Activated T-helper 17 cell treated with anti-CD3 and anti-CD28 coated beads, Interleukin-2, amount 50 U/mL, for 72 hours (primary cell): ENCODE measurements at regions not wholly inside any gene's neighbourhood (a gene's known extent, or its start where the extent isn't known, plus 50 kb on each side); places are given as distances from the start of the nearest gene placed in this dataset.

Experiments
- ATAC-seq: fragments of 150-1000 bp; cut with Tn5 transposase; replicated peaks from 2 replicates; pipeline ENCODE4 v1.10.0; 2021; ENCODE audit warnings: mild to moderate bottlenecking, moderate library complexity
- H3K27ac Mint-ChIP-seq: one replicate; pipeline ENCODE4 v1.8.0; 2022; ENCODE audit warnings: mixed read lengths
- H3K27me3 Mint-ChIP-seq: one replicate; pipeline ENCODE4 v1.8.0; 2022; ENCODE audit warnings: mixed read lengths
- H3K36me3 Mint-ChIP-seq: one replicate; pipeline ENCODE4 v1.8.0; 2022; ENCODE audit warnings: low read depth, mild to moderate bottlenecking, mixed read lengths
- H3K4me1 Mint-ChIP-seq: one replicate; pipeline ENCODE4 v1.8.0; 2022; ENCODE audit warnings: mixed read lengths
- H3K4me3 Mint-ChIP-seq: one replicate; pipeline ENCODE4 v1.8.0; 2022; ENCODE audit warnings: mild to moderate bottlenecking, mixed read lengths
- H3K9me3 Mint-ChIP-seq: one replicate; pipeline ENCODE4 v1.8.0; 2022; ENCODE audit warnings: mixed read lengths

- ATAC-seq = no peak
- H3K9me3 Mint-ChIP-seq = no peaks in the 10 kb centered on the region
These were observed 102.4 kb upstream of the FRY start for GRCh38 chr13:31929031-31929770.

DNA sequence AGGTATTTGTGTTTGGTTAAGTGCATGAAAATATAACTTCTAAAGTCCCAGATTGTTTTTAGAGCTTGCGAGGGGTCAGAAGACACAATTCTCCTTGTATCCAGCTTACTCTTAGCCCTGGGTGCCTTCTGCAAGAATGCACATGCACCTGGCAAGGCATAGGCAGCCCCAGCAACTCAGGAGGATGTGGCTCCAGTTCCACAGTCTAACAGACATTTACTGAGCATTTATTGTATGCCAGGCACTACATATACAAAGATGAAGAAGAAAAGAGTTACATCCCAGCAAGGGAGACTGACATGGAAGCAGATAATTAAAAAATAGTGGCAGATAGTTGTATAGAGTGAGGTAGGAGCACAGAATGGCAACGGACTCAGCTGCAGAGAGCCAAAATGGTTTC lies 101.1 kb upstream of the FRY start:
- no peaks in the 10 kb centered on the region for H3K9me3 Mint-ChIP-seq
- no peaks in the 10 kb centered on the region for H3K27me3 Mint-ChIP-seq
- H3K4me3 Mint-ChIP-seq = no peak overlapping the region
- H3K36me3 Mint-ChIP-seq = no peaks in the 10 kb centered on the region
- ATAC-seq = peak; percentile 12
- no peak overlapping the region for H3K27ac Mint-ChIP-seq
- H3K4me1 Mint-ChIP-seq = peaks cover 10% of the 10 kb centered on the region

More at GRCh38 chr13:31929031-31929770, 102.4 kb upstream of the FRY start:
- H3K27me3 Mint-ChIP-seq = no peaks in the 10 kb centered on the region
- H3K36me3 Mint-ChIP-seq = no peaks in the 10 kb centered on the region
- no peak overlapping the region for H3K27ac Mint-ChIP-seq
- H3K4me1 Mint-ChIP-seq = peaks cover 10% of the 10 kb centered on the region
- H3K4me3 Mint-ChIP-seq = peak overlapping the region; percentile 59

- no peak overlapping the region for H3K4me3 Mint-ChIP-seq
- no peaks in the 10 kb centered on the region for H3K27me3 Mint-ChIP-seq
- no peak overlapping the region for H3K27ac Mint-ChIP-seq
- peak; percentile 92 for ATAC-seq
- H3K36me3 Mint-ChIP-seq = no peaks in the 10 kb centered on the region
- no peaks in the 10 kb centered on the region for H3K9me3 Mint-ChIP-seq
- peaks cover 10% of the 10 kb centered on the region for H3K4me1 Mint-ChIP-seq
These were observed 100.6 kb upstream of the FRY start for GRCh38 chr13:31930901-31931522.

DNA sequence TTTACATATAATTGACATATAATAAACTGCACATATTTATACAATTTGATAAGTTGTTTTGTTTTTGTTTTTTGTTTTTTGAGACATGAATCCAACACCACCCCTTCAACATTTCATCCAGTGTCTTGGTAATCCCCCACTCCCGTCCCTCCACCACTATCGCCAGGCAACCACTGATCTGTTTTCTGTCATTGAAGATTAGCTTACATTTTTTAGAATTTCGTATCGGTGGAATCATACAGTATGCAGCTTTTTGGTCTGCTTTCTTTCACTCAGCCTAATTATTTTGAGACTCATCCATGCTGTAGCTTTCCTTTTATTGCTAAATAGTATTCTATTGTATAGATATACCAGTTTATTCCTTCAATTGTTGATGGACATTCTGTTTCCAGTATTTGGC lies 94.1 kb upstream of the FRY start:
- Mint-ChIP-seq H3K9me3 (no peaks in the 10 kb centered on the region), H3K27me3 (no peaks in the 10 kb centered on the region), H3K27ac (no peak overlapping the region), H3K36me3 (no peaks in the 10 kb centered on the region), H3K4me1 (peaks cover 4% of the 10 kb centered on the region), H3K4me3 (no peak overlapping the region)
- ATAC-seq = no peak

DNA sequence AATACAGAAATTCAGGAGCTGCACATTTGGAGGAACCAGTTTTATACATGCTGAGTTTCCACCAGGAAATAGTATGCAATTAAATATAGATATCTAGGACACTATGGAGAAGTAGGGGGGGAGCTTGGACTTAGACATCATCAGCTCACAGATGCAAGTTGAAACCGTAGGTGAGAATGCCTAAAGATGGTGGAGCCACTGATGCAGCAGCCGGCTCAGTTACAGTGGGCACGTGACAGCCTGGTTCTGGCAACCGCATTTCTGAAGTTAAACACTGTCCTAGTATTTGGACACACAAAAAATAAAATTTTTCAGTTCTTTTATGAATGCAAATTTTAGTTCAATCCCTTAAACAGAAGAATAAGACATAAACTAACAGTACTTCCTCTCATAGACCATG lies 91.5 kb upstream of the FRY start:
- H3K27me3 Mint-ChIP-seq = no peaks in the 10 kb centered on the region
- no peaks in the 10 kb centered on the region for H3K36me3 Mint-ChIP-seq
- no peaks in the 10 kb centered on the region for H3K9me3 Mint-ChIP-seq
- no peak overlapping the region for H3K27ac Mint-ChIP-seq
- H3K4me1 Mint-ChIP-seq = peaks cover 4% of the 10 kb centered on the region
- ATAC-seq = no peak
- no peak overlapping the region for H3K4me3 Mint-ChIP-seq

- Mint-ChIP-seq H3K36me3 (peaks cover 31% of the 10 kb centered on the region), H3K9me3 (no peaks in the 10 kb centered on the region), H3K27me3 (no peaks in the 10 kb centered on the region), H3K4me3 (no peak overlapping the region), H3K27ac (no peak overlapping the region), H3K4me1 (no peaks in the 10 kb centered on the region)
- ATAC-seq = no peak
These were observed 88.0 kb upstream of the FRY start for GRCh38 chr13:31943591-31943990.

DNA sequence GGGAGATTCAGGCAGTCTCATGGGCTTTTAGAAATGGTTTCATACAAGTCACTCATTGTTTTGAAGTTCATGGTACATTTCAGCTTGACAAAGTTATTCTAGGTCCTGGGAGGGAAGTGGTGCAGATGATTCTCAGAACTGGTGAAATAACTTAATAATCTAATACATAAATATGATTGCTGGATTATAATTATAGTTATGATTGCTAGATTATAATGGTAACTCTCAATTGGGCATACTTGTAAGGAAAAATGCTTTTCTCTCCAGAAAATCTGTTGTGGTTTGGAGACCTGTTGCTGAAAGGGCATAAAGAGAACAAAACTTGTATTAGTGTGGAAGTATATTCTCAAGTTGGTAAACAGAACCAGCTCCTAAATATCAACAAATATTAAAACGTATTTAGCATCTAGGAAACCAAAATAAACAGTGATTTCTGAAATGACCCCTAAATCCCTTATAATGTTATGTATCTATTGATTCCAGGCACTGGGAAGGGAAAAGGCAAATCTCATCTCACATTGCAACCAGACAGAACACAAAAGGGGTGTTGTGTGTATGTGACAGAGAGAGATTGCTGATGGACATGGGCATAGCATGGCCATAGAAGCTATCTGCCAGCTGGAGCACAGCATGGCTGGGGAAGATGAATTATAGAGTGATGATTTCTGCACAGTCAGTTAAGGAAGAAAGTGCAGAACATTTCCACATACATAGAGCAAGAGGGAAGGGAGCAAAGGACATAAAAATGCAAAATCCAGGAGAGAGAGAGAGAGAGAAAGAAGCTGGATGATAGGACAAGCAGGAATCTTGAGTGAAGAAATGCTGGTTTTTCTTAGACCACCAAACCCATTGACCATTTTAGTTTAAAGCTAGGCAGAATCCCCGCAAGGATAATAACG lies 87.1 kb upstream of the FRY start:
- peak overlapping the region; percentile 51 for H3K27ac Mint-ChIP-seq
- H3K9me3 Mint-ChIP-seq = no peaks in the 10 kb centered on the region
- H3K4me3 Mint-ChIP-seq = no peak overlapping the region
- H3K27me3 Mint-ChIP-seq = no peaks in the 10 kb centered on the region
- no peaks in the 10 kb centered on the region for H3K4me1 Mint-ChIP-seq
- no peak for ATAC-seq
- peaks cover 41% of the 10 kb centered on the region for H3K36me3 Mint-ChIP-seq

DNA sequence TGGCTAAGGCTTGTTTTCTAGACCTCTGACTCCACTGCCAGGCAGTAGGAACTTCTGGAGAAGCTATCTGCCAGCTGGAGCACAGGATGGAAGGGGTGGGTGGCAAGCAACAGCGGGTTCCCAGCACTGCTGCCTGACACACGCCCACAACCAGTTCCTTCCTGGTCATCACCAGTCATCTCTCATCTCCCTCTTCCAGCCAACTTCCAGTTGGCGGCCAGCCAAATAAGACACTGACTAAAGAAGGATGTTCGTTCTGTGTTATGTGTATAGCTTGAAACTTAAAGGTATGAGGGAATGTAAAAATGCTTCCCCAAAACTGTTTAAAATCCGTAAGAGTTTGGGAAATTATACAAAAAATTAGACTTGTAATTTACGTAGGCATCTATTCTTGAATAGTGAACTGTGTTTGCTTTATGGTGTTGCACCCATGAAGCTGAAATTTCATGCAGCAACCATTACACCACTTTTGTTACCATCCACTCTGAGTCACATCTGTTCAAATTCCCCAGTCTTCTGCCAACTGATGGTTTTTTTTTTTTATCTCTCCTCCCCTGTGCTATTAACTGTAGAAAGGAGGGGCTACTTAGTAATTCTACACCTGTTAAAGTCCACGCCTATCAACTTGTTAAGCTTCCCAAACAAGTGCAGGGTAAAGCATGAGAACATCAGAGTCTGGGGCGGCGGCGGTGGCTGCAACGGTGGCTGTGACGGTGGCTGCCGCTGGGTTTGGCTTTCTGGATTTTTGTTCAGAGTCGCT lies 86.2 kb upstream of the FRY start:
- Mint-ChIP-seq H3K27ac (no peak overlapping the region), H3K9me3 (no peaks in the 10 kb centered on the region), H3K36me3 (peaks cover 49% of the 10 kb centered on the region), H3K27me3 (no peaks in the 10 kb centered on the region), H3K4me3 (peak overlapping the region; percentile 15), H3K4me1 (no peaks in the 10 kb centered on the region)
- ATAC-seq = peak; percentile 68

- no peak overlapping the region for H3K27ac Mint-ChIP-seq
- no peaks in the 10 kb centered on the region for H3K9me3 Mint-ChIP-seq
- ATAC-seq = no peak
- H3K27me3 Mint-ChIP-seq = no peaks in the 10 kb centered on the region
- peak overlapping the region; percentile 15 for H3K4me3 Mint-ChIP-seq
- H3K4me1 Mint-ChIP-seq = peaks cover 5% of the 10 kb centered on the region
- peaks cover 50% of the 10 kb centered on the region for H3K36me3 Mint-ChIP-seq
These were observed 85.3 kb upstream of the FRY start for GRCh38 chr13:31946091-31946770.

DNA sequence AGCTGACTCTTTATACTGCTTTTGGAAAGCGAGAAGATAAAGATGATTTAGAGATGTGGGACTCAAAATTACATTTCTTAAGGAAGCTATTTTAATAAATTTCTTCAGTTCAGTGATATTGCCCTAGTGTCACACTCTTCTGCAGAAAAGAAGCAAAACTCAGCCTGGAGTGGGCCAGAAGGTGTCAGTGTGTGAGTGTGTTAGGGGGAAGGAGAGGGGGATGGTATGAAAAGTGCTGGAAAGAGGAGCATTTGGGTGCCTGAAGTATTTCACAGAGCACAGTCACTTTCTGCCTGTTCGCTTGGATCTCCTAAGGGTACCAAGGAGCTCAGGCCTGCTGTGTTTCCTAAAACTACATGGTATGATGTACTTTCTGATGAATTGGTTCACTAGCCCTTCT lies 84.5 kb upstream of the FRY start:
- H3K9me3 Mint-ChIP-seq = no peaks in the 10 kb centered on the region
- H3K4me1 Mint-ChIP-seq = peaks cover 5% of the 10 kb centered on the region
- H3K27ac Mint-ChIP-seq = peak overlapping the region; percentile 15
- ATAC-seq = no peak
- H3K4me3 Mint-ChIP-seq = no peak overlapping the region
- H3K27me3 Mint-ChIP-seq = no peaks in the 10 kb centered on the region
- H3K36me3 Mint-ChIP-seq = peaks cover 50% of the 10 kb centered on the region

DNA sequence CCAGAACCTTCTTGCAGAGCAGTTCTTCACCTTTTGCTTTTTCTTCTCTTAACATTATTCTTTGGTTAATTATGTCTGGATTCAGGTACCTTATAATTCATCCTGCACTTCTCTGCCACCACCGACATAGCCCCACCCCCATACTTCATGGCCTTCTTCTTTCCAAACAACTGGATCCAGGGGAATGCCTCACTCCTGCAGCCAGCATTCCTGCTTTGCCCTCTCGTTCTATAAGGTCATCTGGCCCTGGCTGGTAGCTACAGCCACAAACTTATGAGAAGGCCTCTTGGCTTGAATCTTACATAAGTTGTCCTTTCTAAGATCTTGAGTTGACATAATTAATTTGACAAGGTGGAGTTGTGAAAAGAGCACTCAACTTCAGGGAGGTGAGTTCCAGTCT lies 84.1 kb upstream of the FRY start:
- ATAC-seq = no peak
- H3K4me3 Mint-ChIP-seq = no peak overlapping the region
- H3K27ac Mint-ChIP-seq = peak overlapping the region; percentile 15
- no peaks in the 10 kb centered on the region for H3K9me3 Mint-ChIP-seq
- H3K4me1 Mint-ChIP-seq = peaks cover 5% of the 10 kb centered on the region
- no peaks in the 10 kb centered on the region for H3K27me3 Mint-ChIP-seq
- H3K36me3 Mint-ChIP-seq = peaks cover 53% of the 10 kb centered on the region

DNA sequence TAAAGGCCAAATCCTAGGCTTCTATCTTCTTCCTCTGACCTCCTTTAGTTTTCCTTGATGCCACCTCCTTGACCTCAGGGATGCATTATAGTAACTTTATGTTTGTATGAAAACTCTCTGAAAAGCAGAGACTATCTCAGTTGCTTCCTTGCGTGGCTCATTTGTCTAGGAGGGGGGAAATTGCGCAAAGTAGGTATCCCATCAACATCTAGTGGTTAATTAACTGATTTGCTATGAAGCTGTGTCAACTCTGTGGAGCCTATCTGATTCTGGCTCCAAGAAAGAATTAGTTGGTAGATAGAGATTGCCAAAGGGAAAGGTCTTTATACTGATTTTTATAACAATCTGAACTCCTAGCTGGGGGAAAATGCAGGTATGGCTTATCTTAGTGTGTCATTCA lies 82.1 kb upstream of the FRY start:
- H3K36me3 Mint-ChIP-seq = peaks cover 63% of the 10 kb centered on the region
- H3K9me3 Mint-ChIP-seq = no peaks in the 10 kb centered on the region
- ATAC-seq = no peak
- no peaks in the 10 kb centered on the region for H3K27me3 Mint-ChIP-seq
- peaks cover 5% of the 10 kb centered on the region for H3K4me1 Mint-ChIP-seq
- H3K4me3 Mint-ChIP-seq = no peak overlapping the region
- peak overlapping the region; percentile 8 for H3K27ac Mint-ChIP-seq

DNA sequence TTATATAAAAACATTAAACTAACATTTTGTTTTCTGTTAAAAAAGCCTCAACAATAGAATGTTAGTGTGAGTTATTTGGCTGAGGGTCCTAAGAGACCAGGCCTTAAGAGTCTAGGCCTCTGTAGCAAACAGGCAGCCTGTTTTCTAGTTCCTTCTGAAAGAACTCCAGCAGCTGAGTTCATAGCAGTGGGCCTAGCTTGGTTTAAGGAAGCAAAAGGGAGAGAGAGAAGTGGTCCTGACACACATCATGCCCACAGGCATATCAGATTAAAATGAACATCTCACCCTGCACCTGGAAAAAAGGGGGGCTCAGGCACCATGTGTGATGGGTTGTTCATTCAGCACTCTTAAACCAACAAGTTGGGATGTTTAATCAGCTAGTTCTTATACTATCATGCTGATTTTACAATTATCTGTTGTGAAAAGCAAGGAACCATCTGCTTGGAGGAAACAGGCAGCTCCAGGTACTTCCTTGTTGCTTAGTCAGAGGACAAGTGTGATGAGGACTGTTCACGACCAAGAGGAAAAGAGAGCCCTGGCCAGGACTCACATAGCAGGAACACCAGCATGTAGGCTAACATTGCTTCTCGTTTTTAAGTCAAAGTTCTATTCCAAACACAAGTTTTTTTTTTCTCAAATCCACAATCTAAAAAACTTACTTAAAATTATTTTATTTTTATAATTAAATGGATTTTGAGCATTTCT lies 81.3 kb upstream of the FRY start:
- no peaks in the 10 kb centered on the region for H3K27me3 Mint-ChIP-seq
- no peaks in the 10 kb centered on the region for H3K9me3 Mint-ChIP-seq
- H3K4me3 Mint-ChIP-seq = peak overlapping the region; percentile 51
- H3K36me3 Mint-ChIP-seq = peaks cover 63% of the 10 kb centered on the region
- no peak for ATAC-seq
- peaks cover 5% of the 10 kb centered on the region for H3K4me1 Mint-ChIP-seq
- H3K27ac Mint-ChIP-seq = peak overlapping the region; percentile 69
